AG09319 (cell line): ENCODE measurements at regions not wholly inside any gene's neighbourhood (a gene's known extent, or its start where the extent isn't known, plus 50 kb on each side); places are given as distances from the start of the nearest gene placed in this dataset.

Experiments used
- DNase-seq: peaks from one replicate; pipeline ENCODE4 v3.0.0-alpha.2; 2010; ENCODE audit warnings: low read depth; ENCODE audit errors: extremely low read depth
- TF ChIP-seq, protein P1 (sequence below): IDR thresholded peaks from 2 replicates; pipeline ENCODE4 v1.5.1; 2011; ENCODE audit warnings: low read depth, mild to moderate bottlenecking, inconsistent platforms, low read length, moderate library complexity

DNA sequence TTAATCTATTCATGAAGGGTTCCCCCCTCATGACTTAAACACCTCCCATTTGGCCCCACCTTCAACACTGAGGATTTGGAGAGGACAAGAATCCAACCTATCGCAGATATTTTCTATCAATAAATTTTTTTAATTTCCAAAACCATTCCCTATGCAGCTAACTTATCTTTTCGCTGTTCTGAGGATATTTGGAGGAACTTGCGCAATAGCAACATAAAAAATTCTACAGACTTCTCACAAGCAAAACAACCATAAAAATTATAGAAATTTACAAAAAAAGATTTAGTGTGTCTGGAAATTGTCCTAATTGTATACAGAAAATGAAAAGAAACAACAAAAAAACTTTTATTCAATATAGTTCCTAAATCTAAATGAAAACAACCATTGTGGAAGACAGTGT is 1472.7 kb upstream of the ZEB2 start:
- TF ChIP-seq, protein P1, sequence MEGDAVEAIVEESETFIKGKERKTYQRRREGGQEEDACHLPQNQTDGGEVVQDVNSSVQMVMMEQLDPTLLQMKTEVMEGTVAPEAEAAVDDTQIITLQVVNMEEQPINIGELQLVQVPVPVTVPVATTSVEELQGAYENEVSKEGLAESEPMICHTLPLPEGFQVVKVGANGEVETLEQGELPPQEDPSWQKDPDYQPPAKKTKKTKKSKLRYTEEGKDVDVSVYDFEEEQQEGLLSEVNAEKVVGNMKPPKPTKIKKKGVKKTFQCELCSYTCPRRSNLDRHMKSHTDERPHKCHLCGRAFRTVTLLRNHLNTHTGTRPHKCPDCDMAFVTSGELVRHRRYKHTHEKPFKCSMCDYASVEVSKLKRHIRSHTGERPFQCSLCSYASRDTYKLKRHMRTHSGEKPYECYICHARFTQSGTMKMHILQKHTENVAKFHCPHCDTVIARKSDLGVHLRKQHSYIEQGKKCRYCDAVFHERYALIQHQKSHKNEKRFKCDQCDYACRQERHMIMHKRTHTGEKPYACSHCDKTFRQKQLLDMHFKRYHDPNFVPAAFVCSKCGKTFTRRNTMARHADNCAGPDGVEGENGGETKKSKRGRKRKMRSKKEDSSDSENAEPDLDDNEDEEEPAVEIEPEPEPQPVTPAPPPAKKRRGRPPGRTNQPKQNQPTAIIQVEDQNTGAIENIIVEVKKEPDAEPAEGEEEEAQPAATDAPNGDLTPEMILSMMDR, result no peak
- no peak for DNase-seq

DNA sequence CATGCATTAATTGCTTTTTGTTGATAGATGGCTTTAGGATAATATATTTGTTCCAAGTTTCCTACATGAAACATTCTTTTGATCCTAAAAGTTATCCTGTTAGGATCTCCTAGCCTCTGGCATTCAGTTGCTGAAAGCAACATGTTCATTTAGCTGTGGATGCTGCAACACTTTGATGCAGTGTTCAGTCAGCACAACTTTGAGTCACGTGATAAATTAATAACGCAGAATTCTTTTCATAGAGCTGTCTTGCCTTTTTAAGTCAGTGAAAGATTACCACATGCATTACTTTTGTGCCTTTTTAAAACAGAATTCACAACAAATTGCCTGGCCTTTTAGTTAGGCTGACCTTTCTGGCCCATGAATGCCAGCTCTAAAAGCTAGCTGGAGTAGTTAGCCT is 1467.9 kb upstream of the ZEB2 start:
- no peak for DNase-seq
- TF ChIP-seq, protein P1, result no peak

DNA sequence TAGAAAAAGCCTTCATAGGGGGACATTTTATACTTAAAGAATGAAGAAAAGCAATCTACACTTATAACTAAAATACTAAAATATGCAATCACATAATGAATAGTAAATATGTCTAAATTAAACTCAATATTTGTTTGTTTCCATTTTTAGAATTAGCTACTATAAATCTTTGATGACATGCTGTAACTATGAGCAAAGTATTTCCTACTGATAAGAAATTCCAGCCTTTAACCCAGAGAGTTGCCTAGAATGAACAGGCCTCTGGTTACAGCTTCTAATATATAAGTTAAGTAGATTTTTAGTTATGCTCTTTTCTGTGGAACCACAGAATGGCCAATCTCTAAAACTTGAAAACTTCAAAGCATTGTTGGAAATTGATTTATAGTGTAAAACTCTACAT is 1465.6 kb upstream of the ZEB2 start:
- TF ChIP-seq, protein P1, result no peak

DNA sequence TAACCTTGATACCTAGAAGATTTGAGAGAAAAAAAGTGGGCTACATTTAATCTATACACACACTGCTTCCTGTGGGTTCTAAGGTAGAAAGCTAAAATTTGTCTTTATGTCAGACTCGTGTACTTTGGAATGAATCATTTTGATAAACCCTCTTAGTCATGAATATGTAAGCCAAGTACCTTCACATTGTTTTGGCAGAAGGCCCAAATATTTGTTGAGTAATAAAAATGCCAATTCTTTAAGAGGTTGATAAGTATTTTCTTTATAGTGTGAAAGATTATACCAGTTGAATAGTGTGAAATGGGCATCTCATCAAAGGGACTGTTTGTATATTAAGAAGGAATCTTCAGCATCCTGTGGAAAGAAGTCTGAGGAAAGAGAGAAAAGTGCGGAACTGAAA is 1464.7 kb upstream of the ZEB2 start:
- DNase-seq, result no peak
- TF ChIP-seq, protein P1, result no peak

More for the DNA sequence above, 1465.6 kb upstream of the ZEB2 start:
- DNase-seq, result no peak

DNA sequence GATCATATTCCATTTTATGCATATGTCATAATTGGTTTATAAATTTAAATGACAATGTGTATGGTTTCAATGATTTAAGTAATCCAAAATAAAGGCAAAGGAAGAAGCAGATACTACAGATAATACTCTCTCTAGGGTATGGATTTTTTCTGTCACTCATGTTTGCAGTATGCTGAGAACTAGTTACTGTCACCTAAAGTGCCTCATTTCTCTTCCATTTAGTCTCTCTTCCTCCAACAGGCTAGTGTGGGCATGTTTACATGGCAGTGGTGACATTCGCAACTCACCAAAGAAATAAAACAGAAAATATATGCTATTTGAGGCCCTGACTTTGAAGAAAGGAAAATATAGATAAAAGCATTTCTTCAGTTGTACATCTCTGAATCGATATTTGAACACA is 1460.4 kb upstream of the ZEB2 start:
- no peak for DNase-seq

DNA sequence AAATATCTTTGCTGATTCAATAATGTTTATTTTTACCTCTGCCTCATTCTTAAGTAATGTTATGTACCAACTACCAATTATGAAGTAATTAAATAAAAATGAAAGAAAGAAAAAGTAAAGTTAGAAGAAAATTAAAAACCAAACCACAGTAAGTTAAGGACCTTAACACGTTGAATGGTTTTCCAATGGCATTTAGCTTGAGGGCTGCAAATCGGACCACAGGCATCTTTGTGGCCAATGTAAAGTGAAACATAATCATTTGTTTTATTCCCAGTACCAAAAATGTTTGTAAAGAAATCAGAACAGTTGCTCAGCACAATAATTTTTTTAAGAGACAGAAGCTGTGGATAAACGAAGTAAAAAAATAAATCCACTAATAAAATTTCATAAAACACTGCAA is 1455.5 kb upstream of the ZEB2 start:
- TF ChIP-seq, protein P1, result no peak
- DNase-seq, result no peak

More for the DNA sequence above, 1460.4 kb upstream of the ZEB2 start:
- TF ChIP-seq, protein P1, result no peak

DNA sequence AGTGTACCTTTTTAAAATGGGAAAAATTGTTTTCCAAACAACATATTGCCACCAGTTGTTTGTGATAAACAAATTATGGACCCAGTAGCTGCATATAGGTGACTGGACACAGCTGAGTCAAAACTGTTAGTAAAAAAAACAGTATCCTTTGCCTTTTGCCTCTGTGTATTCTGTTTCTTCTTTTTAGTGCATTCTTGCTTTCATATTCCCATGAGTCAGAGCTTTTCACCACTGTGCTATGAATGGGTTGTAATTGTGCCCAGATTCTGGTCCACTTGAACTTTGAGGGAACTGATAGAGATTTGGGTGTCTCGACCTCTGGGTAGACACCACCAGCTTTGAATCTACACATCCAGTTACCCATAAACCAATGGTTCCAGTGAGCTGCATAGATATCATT is 1441.9 kb upstream of the ZEB2 start:
- no peak for DNase-seq
- TF ChIP-seq, protein P1, result no peak
